HUES48 (cell line): ENCODE measurements at regions not wholly inside any gene's neighbourhood (a gene's known extent, or its start where the extent isn't known, plus 50 kb on each side); places are given as distances from the start of the nearest gene placed in this dataset.

Experiments
- H3K27ac ChIP-seq: one replicate; pipeline ENCODE4 v1.7.0; 2013; ENCODE audit warnings: low read depth, low read length, inconsistent platforms
- H3K27me3 ChIP-seq: 2 replicates; pipeline ENCODE4 v1.6.1; 2013; ENCODE audit warnings: mild to moderate bottlenecking, low read length; ENCODE audit not compliant: control insufficient read depth, insufficient read depth
- H3K36me3 ChIP-seq: 2 replicates; pipeline ENCODE4 v1.6.1; 2013; ENCODE audit warnings: low read length; ENCODE audit not compliant: control insufficient read depth, insufficient read depth
- H3K4me1 ChIP-seq: 2 replicates; pipeline ENCODE4 v1.6.1; 2013; ENCODE audit warnings: mild to moderate bottlenecking, low read length; ENCODE audit not compliant: control insufficient read depth, insufficient read depth
- H3K4me3 ChIP-seq: 2 replicates; pipeline ENCODE4 v1.5.1; 2013; ENCODE audit warnings: mild to moderate bottlenecking, low read depth, low read length
- H3K9ac ChIP-seq: 2 replicates; pipeline ENCODE4 v1.6.1; 2013; ENCODE audit warnings: mild to moderate bottlenecking, low read depth, low read length, moderate library complexity
- H3K9me3 ChIP-seq: 2 replicates; pipeline ENCODE4 v1.6.1; 2013; ENCODE audit warnings: low read length; ENCODE audit not compliant: control insufficient read depth, insufficient read depth

DNA sequence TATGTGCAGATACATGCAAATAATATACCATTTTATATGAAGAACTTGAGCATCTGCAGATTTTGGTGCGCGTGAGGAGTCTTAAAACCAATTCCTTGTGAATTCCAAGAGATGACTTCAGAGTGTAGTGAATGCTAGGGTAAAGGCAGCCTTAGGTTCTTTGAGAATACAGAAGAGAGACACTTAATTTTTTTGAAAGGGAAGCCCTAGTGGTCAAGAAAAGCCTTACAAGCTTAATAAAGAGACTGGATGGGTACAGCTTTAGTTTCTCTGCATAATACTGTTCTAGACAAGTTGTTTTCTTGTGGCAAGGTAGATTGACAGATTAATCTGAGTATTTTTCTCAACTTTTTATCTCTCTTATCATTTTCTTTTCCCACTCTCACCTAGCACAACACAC, 636.5 kb downstream of the DNAJB9 start:
- Histone ChIP-seq H3K27ac (no peak overlapping the region), H3K9ac (no peak overlapping the region), H3K4me1 (no peaks in the 10 kb centered on the region), H3K36me3 (no peaks in the 10 kb centered on the region), H3K27me3 (no peaks in the 10 kb centered on the region), H3K9me3 (0 out of 2 replicates have a peak, but pooled peaks cover 3% of the 10 kb centered on the region), H3K4me3 (no peak overlapping the region)

DNA sequence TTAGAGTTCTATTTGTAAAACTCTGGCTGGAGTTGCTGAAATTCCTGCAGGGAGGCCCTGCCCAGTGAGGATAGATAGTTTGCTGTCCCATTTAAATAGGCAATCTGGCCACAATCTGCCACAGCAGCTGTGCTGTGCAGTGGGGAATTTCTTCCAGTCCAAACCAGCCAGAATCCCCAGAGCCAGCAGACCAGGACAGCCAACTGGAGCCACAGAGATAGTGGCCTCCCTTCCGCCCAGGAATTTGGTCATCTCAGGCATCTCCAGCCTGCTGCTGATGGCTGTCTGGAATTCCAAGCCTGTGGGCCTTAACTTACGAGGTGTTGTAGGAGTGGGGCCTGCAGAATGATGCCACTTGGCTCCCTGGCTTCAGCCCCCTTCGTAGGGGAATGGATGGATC, 643.4 kb downstream of the DNAJB9 start:
- no peaks in the 10 kb centered on the region for H3K9me3 ChIP-seq
- H3K27ac ChIP-seq = no peak overlapping the region
- no peak overlapping the region for H3K9ac ChIP-seq
- no peaks in the 10 kb centered on the region for H3K36me3 ChIP-seq
- H3K4me3 ChIP-seq = no peak overlapping the region
- H3K4me1 ChIP-seq = no peaks in the 10 kb centered on the region
- no peaks in the 10 kb centered on the region for H3K27me3 ChIP-seq

DNA sequence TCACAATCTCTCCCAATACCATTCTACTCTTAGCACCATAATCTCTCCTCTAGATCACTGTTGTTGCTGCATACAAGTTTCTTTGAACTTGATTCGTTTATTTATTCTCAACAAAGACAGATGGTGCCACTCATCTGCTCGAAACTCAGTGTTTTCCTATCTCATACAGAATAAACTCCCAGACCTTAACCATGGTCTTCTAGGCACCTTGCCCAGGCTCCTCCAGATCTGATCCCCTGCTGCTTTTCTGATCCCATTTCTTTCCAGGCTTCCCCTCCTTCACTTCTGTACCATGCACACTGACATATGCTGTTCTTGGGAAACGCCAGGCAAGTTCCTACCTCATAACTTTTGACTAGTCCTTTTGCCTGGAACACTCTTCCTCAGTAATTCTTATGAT, 645.7 kb downstream of the DNAJB9 start:
- Histone ChIP-seq H3K27me3 (no peaks in the 10 kb centered on the region), H3K27ac (no peak overlapping the region), H3K4me1 (no peaks in the 10 kb centered on the region), H3K9me3 (no peaks in the 10 kb centered on the region), H3K36me3 (no peaks in the 10 kb centered on the region), H3K4me3 (no peak overlapping the region), H3K9ac (no peak overlapping the region)

DNA sequence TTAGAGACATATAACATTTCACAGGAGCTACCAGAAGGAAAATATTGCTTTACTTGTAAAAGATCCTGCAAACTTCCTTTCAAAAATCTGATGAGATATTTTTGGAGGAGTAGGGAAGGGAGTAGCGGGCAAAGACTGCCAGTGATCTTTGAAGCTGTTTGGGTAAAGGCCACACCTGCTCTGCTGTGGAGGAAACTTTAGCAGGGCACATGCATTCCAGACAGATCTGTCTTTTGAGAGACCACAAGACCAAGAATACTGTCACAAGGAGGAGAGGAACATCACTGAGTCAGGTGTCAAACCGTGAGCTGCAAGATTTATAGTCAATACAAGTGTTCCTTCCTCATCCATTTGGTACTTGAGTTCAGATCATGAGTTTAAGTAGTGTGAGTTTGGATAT, 654.4 kb downstream of the DNAJB9 start:
- Histone ChIP-seq H3K4me3 (no peak overlapping the region), H3K27ac (no peak overlapping the region), H3K9me3 (no peaks in the 10 kb centered on the region), H3K36me3 (no peaks in the 10 kb centered on the region), H3K9ac (no peak overlapping the region), H3K27me3 (no peaks in the 10 kb centered on the region), H3K4me1 (no peaks in the 10 kb centered on the region)

DNA sequence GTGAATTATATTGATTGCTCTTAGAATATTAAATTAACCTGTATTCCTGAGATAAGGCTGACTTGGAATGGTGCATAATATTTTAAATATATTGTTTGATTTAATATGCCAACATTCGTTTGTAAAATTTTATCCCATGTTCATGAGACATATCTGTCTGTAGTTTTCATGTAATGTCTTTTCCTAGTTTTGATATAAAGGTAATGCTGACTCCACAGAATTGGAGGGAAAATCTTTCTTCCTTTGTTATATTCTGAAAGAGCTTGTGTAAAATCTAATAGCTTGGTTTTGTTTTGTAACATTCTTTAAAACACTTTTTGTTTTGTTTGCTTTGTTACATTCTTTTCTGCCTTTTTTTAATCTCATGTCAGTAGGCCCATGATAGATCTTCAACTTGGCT, 657.0 kb downstream of the DNAJB9 start:
- Histone ChIP-seq H3K4me1 (peaks cover under 1% of the 10 kb centered on the region; the same call in 1 of the 2 replicates), H3K9me3 (no peaks in the 10 kb centered on the region), H3K9ac (no peak overlapping the region), H3K27me3 (no peaks in the 10 kb centered on the region), H3K27ac (no peak overlapping the region), H3K4me3 (no peak overlapping the region), H3K36me3 (no peaks in the 10 kb centered on the region)

DNA sequence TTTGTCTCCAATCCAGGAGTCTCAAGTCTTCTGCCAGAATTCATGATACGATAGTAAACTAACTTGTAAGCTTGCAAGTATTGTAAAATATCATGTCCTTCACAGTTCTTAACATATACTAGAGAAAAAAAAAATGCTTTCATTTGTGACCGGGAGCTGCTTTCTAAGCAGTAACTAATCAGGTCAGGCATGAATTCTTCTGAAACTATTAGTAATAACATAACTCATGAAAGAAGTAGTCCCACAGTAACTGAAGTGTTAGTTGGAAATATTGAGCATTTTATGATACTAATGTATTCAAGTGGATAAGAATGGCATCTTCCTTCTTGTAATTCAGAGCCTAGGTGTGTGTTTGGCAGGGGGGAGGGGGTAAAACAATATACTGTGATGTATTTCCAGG, 665.6 kb downstream of the DNAJB9 start:
- Histone ChIP-seq H3K36me3 (no peaks in the 10 kb centered on the region), H3K4me1 (peaks cover 12% of the 10 kb centered on the region), H3K4me3 (no peak overlapping the region), H3K27ac (no peak overlapping the region), H3K9ac (no peak overlapping the region), H3K9me3 (peaks cover 8% of the 10 kb centered on the region), H3K27me3 (no peaks in the 10 kb centered on the region)

DNA sequence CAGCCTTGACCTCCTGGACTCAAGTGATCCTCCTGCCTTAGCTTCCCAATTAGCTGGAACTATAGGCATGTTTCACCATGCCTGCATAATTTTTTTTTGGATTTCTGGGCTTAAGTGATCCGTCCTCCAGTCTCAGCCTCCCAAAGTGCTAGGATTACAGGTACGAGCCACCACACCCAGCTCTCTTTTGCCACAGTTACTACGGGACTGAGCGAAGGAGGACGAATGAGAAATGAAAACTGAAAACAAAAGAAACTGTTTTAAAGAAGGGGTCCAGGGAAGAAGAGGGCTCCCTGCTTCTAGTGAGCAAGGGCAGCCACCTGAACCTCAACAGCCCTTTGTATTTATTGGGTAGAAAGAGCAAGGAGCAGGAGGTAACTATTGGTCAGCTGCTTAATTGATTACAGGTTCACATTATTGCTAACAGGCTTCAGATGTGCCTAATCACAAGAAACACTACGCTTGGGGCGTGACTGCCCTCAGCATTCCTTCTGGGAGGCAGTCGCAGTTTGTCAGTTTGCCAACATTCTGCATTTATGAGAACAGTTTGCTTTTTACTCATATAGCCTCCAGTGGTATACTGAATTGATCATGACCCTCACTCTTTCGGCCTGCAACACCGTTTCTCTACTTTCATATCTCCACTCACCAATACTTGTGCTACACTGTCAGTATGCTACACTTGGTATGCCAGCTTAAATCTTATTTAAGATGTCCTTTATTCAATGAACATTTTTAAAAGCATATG, 676.8 kb downstream of the DNAJB9 start:
- Histone ChIP-seq H3K27me3 (no peaks in the 10 kb centered on the region), H3K9me3 (no peaks in the 10 kb centered on the region), H3K9ac (no peak overlapping the region), H3K4me1 (no peaks in the 10 kb centered on the region), H3K4me3 (no peak overlapping the region), H3K36me3 (no peaks in the 10 kb centered on the region), H3K27ac (no peak overlapping the region)

DNA sequence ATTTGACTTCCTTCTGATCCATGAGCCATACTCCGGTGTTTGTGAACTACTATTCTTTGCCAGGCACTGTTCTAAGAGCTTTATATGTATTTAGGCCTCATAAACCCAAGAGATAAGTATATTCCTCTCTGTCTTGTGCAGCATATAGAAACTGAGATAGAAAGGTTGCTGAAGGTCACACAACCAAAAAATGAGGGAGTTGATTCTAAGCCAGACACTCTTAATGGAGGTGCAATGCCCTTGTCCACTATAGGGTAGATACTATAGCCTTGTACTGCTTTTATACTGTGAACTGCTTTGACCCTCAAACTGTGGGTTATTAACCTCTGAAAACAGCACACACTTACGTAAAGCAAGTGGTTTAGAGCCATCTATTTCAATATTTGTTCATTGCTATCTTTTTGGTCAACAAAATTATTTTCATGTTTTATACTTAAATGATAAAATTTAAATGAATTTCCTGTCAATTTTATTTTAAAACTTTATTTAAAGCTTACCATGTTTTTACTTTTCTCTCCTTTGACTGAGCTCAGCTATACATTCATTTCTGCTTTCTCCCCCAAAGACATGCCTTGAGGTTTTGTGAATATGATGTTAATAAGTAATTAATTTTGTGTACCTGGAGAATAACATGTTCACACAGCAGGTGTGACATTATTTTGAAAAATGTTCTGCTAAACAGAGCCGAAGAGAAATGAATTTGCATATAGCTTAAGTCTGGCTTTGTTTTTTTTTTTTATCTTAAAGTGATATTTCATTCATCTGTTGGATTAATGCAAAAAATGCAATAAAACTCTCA, 687.3 kb downstream of the DNAJB9 start:
- Histone ChIP-seq H3K9ac (no peak overlapping the region), H3K27me3 (no peaks in the 10 kb centered on the region), H3K36me3 (no peaks in the 10 kb centered on the region), H3K4me1 (peaks cover 16% of the 10 kb centered on the region), H3K9me3 (no peaks in the 10 kb centered on the region), H3K27ac (no peak overlapping the region), H3K4me3 (no peak overlapping the region)

DNA sequence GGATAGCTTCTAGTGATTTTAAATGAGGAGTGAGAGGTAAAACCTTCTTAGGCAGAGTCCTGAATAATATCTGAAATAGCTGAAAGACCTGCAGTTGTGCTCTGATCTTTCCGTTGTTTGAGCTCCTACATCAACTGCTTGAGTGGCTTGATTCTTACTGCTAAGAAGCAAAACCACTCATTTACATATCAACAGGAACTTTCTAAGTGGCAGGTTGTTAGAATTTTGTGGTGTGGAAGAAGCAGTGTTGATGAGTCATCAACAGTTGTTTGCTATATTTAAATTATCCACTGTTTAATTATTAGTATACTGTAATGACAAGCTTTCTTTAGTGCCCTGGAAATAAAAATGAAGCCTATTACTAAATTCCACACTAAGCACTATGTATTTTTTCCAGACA, 689.5 kb downstream of the DNAJB9 start:
- Histone ChIP-seq H3K36me3 (no peaks in the 10 kb centered on the region), H3K9me3 (no peaks in the 10 kb centered on the region), H3K4me3 (no peak overlapping the region), H3K27me3 (no peaks in the 10 kb centered on the region), H3K9ac (no peak overlapping the region), H3K4me1 (peaks cover 11% of the 10 kb centered on the region), H3K27ac (peak overlapping the region; percentile 60)

DNA sequence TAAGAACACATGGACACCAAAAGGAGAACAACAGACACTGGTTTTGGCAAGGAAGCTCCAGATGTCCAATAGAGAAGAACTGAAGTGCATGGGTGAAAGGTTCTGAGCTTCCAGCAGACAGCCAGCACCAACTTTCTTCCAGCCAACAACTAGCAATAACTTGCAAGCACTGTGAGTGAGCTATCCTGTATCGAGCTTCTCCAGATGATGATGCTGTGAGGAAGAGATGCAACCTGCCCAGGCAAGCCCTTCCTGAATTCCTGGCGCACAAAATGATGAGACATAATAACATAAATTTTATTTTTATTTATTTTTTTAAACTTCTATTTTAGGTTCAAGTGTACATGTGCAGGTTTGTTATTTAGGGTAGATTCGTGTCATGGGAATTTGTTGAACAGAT, 692.1 kb downstream of the DNAJB9 start:
- H3K36me3 ChIP-seq = no peaks in the 10 kb centered on the region
- no peak overlapping the region for H3K27ac ChIP-seq
- no peak overlapping the region for H3K9ac ChIP-seq
- H3K4me1 ChIP-seq = peaks cover 11% of the 10 kb centered on the region
- H3K27me3 ChIP-seq = no peaks in the 10 kb centered on the region
- H3K9me3 ChIP-seq = no peaks in the 10 kb centered on the region
- H3K4me3 ChIP-seq = no peak overlapping the region

DNA sequence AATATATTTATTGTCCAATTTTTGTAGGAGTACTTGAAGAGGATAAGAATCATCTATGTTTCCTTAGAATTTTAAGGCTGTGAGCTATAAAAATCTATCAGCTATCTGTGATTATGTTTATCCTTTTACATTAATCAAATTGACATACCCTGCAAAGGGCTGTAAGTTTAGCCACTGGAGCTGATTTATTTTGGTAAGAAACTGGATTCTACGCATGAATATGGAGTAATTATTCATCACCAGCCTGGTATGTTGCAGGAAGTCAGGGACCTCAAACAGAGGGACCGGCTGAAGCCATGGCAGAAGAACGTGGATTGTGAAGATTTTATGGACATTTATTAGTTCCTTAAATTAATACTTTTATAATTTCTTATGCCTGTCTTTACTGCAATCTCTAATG, 696.9 kb downstream of the DNAJB9 start:
- H3K9me3 ChIP-seq = peaks cover 2% of the 10 kb centered on the region; the same call in 1 of the 2 replicates
- H3K4me1 ChIP-seq = no peaks in the 10 kb centered on the region
- no peaks in the 10 kb centered on the region for H3K36me3 ChIP-seq
- no peak overlapping the region for H3K4me3 ChIP-seq
- H3K9ac ChIP-seq = no peak overlapping the region
- no peak overlapping the region for H3K27ac ChIP-seq
- H3K27me3 ChIP-seq = no peaks in the 10 kb centered on the region
